LNCaP clone FGC (cell line): ENCODE measurements at regions not wholly inside any gene's neighbourhood (a gene's known extent, or its start where the extent isn't known, plus 50 kb on each side); places are given as distances from the start of the nearest gene placed in this dataset.
"Not testable (repeated sequence)": the region's sequence is repeated elsewhere in the genome, so short reads cannot be mapped to it uniquely, and the experiment has no call there.

Experiments
- DNase-seq: peaks from one replicate; pipeline ENCODE4 v3.0.0-alpha.2; 2011; ENCODE audit warnings: low read depth
- H3K4me3 ChIP-seq: 2 replicates; pipeline ENCODE4 v1.5.1; 2011; ENCODE audit warnings: mild to moderate bottlenecking, low read depth, low read length, control low read depth
- TF ChIP-seq, protein P1 (sequence below): IDR thresholded peaks from 2 replicates; pipeline ENCODE4 v1.5.1; 2012; ENCODE audit warnings: mild to moderate bottlenecking; ENCODE audit not compliant: control insufficient read depth, insufficient read depth; ENCODE audit errors: extremely low read depth

- TF ChIP-seq, protein P1, sequence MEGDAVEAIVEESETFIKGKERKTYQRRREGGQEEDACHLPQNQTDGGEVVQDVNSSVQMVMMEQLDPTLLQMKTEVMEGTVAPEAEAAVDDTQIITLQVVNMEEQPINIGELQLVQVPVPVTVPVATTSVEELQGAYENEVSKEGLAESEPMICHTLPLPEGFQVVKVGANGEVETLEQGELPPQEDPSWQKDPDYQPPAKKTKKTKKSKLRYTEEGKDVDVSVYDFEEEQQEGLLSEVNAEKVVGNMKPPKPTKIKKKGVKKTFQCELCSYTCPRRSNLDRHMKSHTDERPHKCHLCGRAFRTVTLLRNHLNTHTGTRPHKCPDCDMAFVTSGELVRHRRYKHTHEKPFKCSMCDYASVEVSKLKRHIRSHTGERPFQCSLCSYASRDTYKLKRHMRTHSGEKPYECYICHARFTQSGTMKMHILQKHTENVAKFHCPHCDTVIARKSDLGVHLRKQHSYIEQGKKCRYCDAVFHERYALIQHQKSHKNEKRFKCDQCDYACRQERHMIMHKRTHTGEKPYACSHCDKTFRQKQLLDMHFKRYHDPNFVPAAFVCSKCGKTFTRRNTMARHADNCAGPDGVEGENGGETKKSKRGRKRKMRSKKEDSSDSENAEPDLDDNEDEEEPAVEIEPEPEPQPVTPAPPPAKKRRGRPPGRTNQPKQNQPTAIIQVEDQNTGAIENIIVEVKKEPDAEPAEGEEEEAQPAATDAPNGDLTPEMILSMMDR: no peak
- DNase-seq: peak; percentile 52
- no peak overlapping the region for H3K4me3 ChIP-seq
These were observed 511.0 kb upstream of the COBL start for GRCh38 chr7:51827631-51828030.

GRCh38 chr7:51824050-51824449 is 507.4 kb upstream of the COBL start:
- no peak overlapping the region for H3K4me3 ChIP-seq
- TF ChIP-seq, protein P1: no peak
- no peak for DNase-seq

GRCh38 chr7:51823437-51823836 is 506.8 kb upstream of the COBL start:
- H3K4me3 ChIP-seq: no peak overlapping the region
- TF ChIP-seq, protein P1: no peak

DNA sequence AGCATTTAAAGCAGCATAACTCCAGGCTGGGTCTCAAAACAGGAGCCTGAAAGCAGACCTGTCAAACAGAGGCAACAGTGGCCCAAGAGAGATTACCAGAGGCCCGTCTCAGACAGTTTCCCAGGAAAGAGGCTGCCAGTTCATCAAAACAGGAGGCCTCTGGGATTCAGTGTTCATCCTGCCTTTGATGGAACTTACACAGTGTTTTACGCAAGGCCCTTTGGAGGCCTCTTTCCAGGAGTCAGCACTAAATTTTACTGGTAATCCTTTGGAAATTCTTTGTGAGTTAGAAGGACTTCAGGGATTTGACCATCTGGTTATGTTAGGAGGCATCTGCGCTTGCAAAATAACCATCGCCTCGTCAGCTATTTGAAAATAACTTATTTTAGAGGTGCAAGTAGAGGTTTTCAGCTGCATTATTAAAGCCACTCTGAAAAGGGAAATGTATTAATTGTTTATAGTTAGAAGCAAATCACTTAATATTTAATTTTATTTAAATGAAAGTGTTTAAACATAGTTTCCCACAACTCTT is 501.2 kb upstream of the COBL start:
- no peak overlapping the region for H3K4me3 ChIP-seq
- no peak for DNase-seq
- TF ChIP-seq, protein P1: no peak

More at GRCh38 chr7:51823437-51823836, 506.8 kb upstream of the COBL start:
- DNase-seq: no peak

DNA sequence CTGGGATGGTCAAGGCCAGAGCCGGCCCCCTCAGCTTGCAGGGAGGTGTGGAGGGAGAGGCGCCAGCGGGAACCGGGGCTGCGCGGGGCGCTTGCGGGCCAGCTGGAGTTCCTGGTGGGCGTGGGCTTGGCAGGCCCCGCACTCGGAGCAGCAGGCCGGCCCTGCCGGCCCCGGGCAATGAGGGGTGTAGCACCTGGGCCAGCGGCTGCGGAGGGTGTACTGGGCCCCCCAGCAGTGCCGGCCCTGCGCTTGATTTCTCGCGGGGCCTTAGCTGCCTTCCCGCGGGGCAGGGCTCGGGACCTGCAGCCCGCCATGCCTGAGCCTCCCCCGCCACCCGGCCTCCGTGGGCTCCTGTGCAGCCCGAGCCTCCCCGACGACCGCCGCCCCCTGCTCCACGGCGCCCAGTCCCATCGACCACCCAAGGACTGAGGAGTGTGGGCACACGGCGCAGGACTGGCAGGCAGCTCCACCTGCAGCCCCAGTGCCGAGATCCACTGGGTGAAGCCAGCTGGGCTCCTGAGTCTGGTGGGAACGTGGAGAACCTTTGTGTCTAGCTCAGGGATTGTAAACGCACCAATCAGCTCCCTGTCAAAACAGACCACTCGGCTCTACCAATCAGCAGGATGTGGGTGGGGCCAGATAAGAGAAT is 489.3 kb upstream of the COBL start:
- DNase-seq: not testable (repeated sequence)

DNA sequence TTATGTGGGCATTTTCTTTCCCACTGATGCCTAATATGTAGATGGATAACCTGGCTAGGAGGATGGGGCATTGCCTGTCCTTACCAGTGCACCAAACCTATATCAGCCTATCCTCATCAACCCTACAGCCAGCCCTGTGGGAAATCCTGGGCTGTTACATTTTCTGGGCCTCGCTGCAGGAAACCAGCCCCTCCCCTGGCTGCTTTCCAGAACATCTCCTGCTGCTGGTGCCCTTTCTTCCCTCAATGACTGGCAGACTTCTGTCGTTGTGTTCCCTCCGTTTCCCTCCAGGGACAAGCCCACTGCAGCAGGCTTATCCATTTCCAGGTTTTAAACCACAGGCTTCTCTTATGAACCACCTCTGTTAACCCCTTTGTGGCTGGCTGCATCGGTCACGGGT is 486.1 kb upstream of the COBL start:
- no peak for DNase-seq
- TF ChIP-seq, protein P1: no peak
- no peak overlapping the region for H3K4me3 ChIP-seq

More for the DNA sequence above, 489.3 kb upstream of the COBL start:
- H3K4me3 ChIP-seq: not testable (repeated sequence)

DNA sequence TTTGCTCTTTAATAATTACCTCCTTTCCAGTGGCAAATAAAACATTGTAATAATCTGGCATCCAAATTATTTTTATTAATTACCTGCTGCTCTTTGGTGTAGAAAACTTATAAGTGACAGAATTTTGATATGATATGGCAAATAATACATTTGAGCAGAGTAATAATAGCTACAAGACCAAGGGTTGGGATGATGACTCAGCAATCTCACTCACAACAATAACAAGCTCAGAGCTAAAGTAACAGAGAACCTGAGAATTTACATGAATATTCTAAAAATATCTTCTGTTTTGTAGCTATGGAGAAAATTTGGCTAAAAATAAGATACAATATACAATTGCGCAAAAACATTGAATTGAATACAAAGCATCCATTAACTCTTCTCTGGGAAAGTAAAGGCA is 480.8 kb upstream of the COBL start:
- TF ChIP-seq, protein P1: no peak
- DNase-seq: no peak
- no peak overlapping the region for H3K4me3 ChIP-seq
